ENCODE measurements at regions not wholly inside any gene's neighbourhood (a gene's known extent, or its start where the extent isn't known, plus 50 kb on each side); places are given as distances from the start of the nearest gene placed in this dataset.

GRCh38 chr20:10919396-10920140 lies 245.8 kb upstream of the JAG1 start:
- no peak for DNase-seq (ENCODE audit: low spot score)
- no peak for ATAC-seq

- ATAC-seq, result no peak
- DNase-seq (ENCODE audit: low spot score), result no peak
Measured at GRCh38 chr20:10920396-10920795, 246.6 kb upstream of the JAG1 start.

GRCh38 chr20:10921491-10922010 lies 247.8 kb upstream of the JAG1 start:
- DNase-seq (ENCODE audit: low spot score), result no peak
- no peak for ATAC-seq

- DNase-seq (ENCODE audit: low spot score) (no peak), ATAC-seq (no peak)
Measured at GRCh38 chr20:10922506-10922905, 248.7 kb upstream of the JAG1 start.

GRCh38 chr20:10922941-10923340 lies 249.1 kb upstream of the JAG1 start:
- ATAC-seq (no peak), DNase-seq (ENCODE audit: low spot score) (no peak)

- ATAC-seq, result no peak
Measured at GRCh38 chr20:10924644-10925201, 250.9 kb upstream of the JAG1 start.

GRCh38 chr20:10925767-10926166 lies 252.0 kb upstream of the JAG1 start:
- DNase-seq (ENCODE audit: low spot score) (no peak), ATAC-seq (no peak)

More at GRCh38 chr20:10924644-10925201, 250.9 kb upstream of the JAG1 start:
- no peak for DNase-seq (ENCODE audit: low spot score)

GRCh38 chr20:10927011-10927583 lies 253.3 kb upstream of the JAG1 start:
- ATAC-seq (no peak), DNase-seq (ENCODE audit: low spot score) (no peak)

GRCh38 chr20:10927936-10928840 lies 254.4 kb upstream of the JAG1 start:
- no peak for DNase-seq (ENCODE audit: low spot score)
- ATAC-seq, result no peak

- ATAC-seq (no peak), DNase-seq (ENCODE audit: low spot score) (no peak)
Measured at GRCh38 chr20:10928841-10929421, 255.1 kb upstream of the JAG1 start.

GRCh38 chr20:10935658-10936402 lies 262.0 kb upstream of the JAG1 start:
- DNase-seq (ENCODE audit: low spot score) (no peak), ATAC-seq (no peak)

GRCh38 chr20:10936786-10937185 lies 263.0 kb upstream of the JAG1 start:
- DNase-seq (ENCODE audit: low spot score), result no peak
- no peak for ATAC-seq

- ATAC-seq (no peak), DNase-seq (ENCODE audit: low spot score) (no peak)
Measured at GRCh38 chr20:10939331-10939941, 265.6 kb upstream of the JAG1 start.

- no peak for DNase-seq (ENCODE audit: low spot score)
- ATAC-seq, result no peak
Measured at GRCh38 chr20:10940941-10941340, 267.1 kb upstream of the JAG1 start.

GRCh38 chr20:10943686-10944265 lies 270.0 kb upstream of the JAG1 start:
- DNase-seq (ENCODE audit: low spot score) (no peak), ATAC-seq (no peak)

- ATAC-seq, result no peak
- no peak for DNase-seq (ENCODE audit: low spot score)
Measured at GRCh38 chr20:10946124-10946880, 272.5 kb upstream of the JAG1 start.

- ATAC-seq, result no peak
- DNase-seq (ENCODE audit: low spot score), result no peak
Measured at GRCh38 chr20:10947726-10948125, 273.9 kb upstream of the JAG1 start.

- no peak for ATAC-seq
- no peak for DNase-seq (ENCODE audit: low spot score)
Measured at GRCh38 chr20:10949930-10950783, 276.4 kb upstream of the JAG1 start.
